ENCODE measurements at regions not wholly inside any gene's neighbourhood (a gene's known extent, or its start where the extent isn't known, plus 50 kb on each side); places are given as distances from the start of the nearest gene placed in this dataset.
"Not testable (repeated sequence)": the region's sequence is repeated elsewhere in the genome, so short reads cannot be mapped to it uniquely, and the experiment has no call there.

DNA sequence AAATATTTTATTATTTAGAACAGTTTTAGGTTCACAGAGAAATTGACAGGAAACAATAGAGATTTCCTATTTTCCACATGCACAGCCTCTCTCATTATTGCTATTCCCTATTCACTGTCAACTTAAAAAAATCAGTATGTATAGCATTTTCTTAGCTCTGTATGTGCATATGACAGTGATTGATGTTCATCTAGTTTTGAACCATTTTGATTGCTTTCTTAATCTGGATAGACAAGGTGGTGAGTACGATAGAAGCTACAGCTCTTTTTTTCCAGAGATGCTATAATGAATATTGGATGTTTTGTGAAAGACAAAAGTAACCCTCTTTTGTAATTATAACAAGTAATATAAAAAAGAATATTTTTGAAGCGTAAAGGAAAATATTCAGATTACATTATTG, 201.2 kb upstream of the ARRDC3 start:
- Histone ChIP-seq H2AFZ (ENCODE audit: low read length) (no peak overlapping the region), H3K4me1 (ENCODE audit: insufficient read depth, low read length, poor library complexity, severe bottlenecking) (no peaks in the 10 kb centered on the region), H3K9me2 (replicated peaks; ENCODE audit: low read depth, low read length) (no peaks in the 10 kb centered on the region), H3K9me3 (ENCODE audit: insufficient read depth, low read depth, low read length) (no peaks in the 10 kb centered on the region), H3K4me2 (ENCODE audit: low read depth, low read length, poor library complexity, severe bottlenecking) (no peak overlapping the region), H3K4me3 (ENCODE audit: low read length, poor library complexity, severe bottlenecking) (no peak overlapping the region), H3F3A (ENCODE audit: low read depth) (no peaks in the 10 kb centered on the region), H3K9ac (ENCODE audit: low read depth, low read length, poor library complexity, severe bottlenecking) (no peak overlapping the region), H3K27me3 (ENCODE audit: insufficient read depth, low read length, poor library complexity, severe bottlenecking) (no peaks in the 10 kb centered on the region), H3K36me3 (ENCODE audit: insufficient read depth, low read length) (no peaks in the 10 kb centered on the region), H3K79me2 (ENCODE audit: insufficient read depth, low read length) (no peaks in the 10 kb centered on the region), H4K20me1 (ENCODE audit: insufficient read depth, low read length, poor library complexity, severe bottlenecking) (no peaks in the 10 kb centered on the region)
- TF ChIP-seq EZH2phosphoT487 (IDR thresholded peaks at IDR 0.05; ENCODE audit: borderline replicate concordance) = no peak
- TF ChIP-seq, protein P1, sequence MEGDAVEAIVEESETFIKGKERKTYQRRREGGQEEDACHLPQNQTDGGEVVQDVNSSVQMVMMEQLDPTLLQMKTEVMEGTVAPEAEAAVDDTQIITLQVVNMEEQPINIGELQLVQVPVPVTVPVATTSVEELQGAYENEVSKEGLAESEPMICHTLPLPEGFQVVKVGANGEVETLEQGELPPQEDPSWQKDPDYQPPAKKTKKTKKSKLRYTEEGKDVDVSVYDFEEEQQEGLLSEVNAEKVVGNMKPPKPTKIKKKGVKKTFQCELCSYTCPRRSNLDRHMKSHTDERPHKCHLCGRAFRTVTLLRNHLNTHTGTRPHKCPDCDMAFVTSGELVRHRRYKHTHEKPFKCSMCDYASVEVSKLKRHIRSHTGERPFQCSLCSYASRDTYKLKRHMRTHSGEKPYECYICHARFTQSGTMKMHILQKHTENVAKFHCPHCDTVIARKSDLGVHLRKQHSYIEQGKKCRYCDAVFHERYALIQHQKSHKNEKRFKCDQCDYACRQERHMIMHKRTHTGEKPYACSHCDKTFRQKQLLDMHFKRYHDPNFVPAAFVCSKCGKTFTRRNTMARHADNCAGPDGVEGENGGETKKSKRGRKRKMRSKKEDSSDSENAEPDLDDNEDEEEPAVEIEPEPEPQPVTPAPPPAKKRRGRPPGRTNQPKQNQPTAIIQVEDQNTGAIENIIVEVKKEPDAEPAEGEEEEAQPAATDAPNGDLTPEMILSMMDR (conservative IDR thresholded peaks at IDR 0.05; ENCODE audit: low read length) = no peak

DNA sequence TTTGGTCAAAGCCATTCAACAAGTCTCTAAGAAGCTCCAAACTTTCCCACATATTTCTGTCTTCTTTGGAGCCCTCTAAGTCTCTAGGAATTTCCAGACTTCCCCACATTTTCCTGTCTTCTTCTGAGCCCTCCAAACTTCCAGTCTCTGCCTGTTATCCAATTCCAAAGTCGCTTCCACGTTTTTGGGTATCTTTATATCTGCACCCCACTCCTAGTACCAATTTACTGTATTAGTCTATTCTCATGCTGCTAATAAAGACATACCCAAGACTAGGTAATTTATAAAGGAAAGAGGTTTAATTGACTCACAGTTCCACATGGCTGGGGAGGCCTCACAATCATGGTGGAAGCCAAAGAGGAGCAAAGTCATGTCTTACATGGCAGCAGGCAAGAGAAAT, 182.9 kb upstream of the ARRDC3 start:
- H3K4me2 ChIP-seq (ENCODE audit: low read depth, low read length, poor library complexity, severe bottlenecking); H3K79me2 ChIP-seq (ENCODE audit: insufficient read depth, low read length); H2AFZ ChIP-seq (ENCODE audit: low read length); H3K36me3 ChIP-seq (ENCODE audit: insufficient read depth, low read length); H4K20me1 ChIP-seq (ENCODE audit: insufficient read depth, low read length, poor library complexity, severe bottlenecking); H3K27me3 ChIP-seq (ENCODE audit: insufficient read depth, low read length, poor library complexity, severe bottlenecking); H3K4me3 ChIP-seq (ENCODE audit: low read length, poor library complexity, severe bottlenecking); H3K9me3 ChIP-seq (ENCODE audit: insufficient read depth, low read depth, low read length); H3K9me2 ChIP-seq (replicated peaks; ENCODE audit: low read depth, low read length); H3K4me1 ChIP-seq (ENCODE audit: insufficient read depth, low read length, poor library complexity, severe bottlenecking); H3K9ac ChIP-seq (ENCODE audit: low read depth, low read length, poor library complexity, severe bottlenecking); H3F3A ChIP-seq (ENCODE audit: low read depth): not testable (repeated sequence)

DNA sequence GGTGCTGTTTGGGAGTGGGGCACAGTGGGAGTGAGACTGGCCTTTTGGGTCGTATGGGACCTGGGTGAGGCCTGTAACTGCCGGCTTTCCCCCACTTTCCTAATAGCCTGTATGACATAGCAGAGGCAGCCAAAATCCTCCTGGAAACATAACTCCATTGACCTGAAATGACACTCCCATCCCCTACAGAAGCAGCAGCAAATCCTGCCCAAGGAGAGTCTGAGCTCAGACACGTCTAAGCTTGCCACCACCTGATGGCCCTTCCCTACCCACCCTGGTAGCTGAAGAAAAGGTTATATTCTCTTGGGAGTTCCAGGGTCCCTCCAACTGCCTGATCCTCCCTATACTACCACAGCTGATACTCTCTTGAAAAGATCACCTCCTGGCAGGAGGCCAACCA, 179.8 kb upstream of the ARRDC3 start:
- no peaks in the 10 kb centered on the region for H3K79me2 ChIP-seq (ENCODE audit: insufficient read depth, low read length)

DNA sequence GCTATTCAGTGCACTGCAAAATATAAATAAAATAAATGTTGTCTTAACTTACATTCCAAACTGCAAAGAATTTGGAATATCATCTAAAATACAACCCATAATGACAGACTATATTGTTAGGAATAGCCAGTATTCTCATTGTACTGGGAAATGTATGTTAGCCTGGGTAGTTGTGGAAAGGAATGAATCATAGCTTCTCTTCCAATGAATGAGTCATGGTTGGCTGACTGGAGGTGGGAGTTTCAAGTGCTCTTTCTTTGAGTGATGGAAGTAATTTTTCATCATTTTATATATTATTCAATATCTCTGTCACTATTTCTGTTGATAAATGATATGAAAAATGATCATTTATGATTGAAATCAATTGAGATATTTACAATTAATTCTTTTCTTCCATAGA, 158.6 kb upstream of the ARRDC3 start:
- Histone ChIP-seq H2AFZ (ENCODE audit: low read length) (no peak overlapping the region), H4K20me1 (ENCODE audit: insufficient read depth, low read length, poor library complexity, severe bottlenecking) (no peaks in the 10 kb centered on the region), H3K4me1 (ENCODE audit: insufficient read depth, low read length, poor library complexity, severe bottlenecking) (no peaks in the 10 kb centered on the region), H3K9me2 (replicated peaks; ENCODE audit: low read depth, low read length) (no peaks in the 10 kb centered on the region), H3K27me3 (ENCODE audit: insufficient read depth, low read length, poor library complexity, severe bottlenecking) (no peaks in the 10 kb centered on the region), H3K9ac (ENCODE audit: low read depth, low read length, poor library complexity, severe bottlenecking) (no peak overlapping the region), H3K36me3 (ENCODE audit: insufficient read depth, low read length) (no peaks in the 10 kb centered on the region), H3K4me3 (ENCODE audit: low read length, poor library complexity, severe bottlenecking) (no peak overlapping the region), H3K9me3 (ENCODE audit: insufficient read depth, low read depth, low read length) (no peaks in the 10 kb centered on the region), H3F3A (ENCODE audit: low read depth) (no peaks in the 10 kb centered on the region), H3K79me2 (ENCODE audit: insufficient read depth, low read length) (no peaks in the 10 kb centered on the region), H3K4me2 (ENCODE audit: low read depth, low read length, poor library complexity, severe bottlenecking) (no peak overlapping the region)
- TF ChIP-seq, protein P1 (conservative IDR thresholded peaks at IDR 0.05; ENCODE audit: low read length) = no peak
- TF ChIP-seq EZH2phosphoT487 (IDR thresholded peaks at IDR 0.05; ENCODE audit: borderline replicate concordance) = no peak

More for the DNA sequence above, 179.8 kb upstream of the ARRDC3 start:
- H3K9me2 ChIP-seq (replicated peaks; ENCODE audit: low read depth, low read length) = no peaks in the 10 kb centered on the region
- TF ChIP-seq, protein P1 (conservative IDR thresholded peaks at IDR 0.05; ENCODE audit: low read length) = no peak
- TF ChIP-seq EZH2phosphoT487 (IDR thresholded peaks at IDR 0.05; ENCODE audit: borderline replicate concordance) = no peak
- no peaks in the 10 kb centered on the region for H3K36me3 ChIP-seq (ENCODE audit: insufficient read depth, low read length)
- no peaks in the 10 kb centered on the region for H3K9me3 ChIP-seq (ENCODE audit: insufficient read depth, low read depth, low read length)
- no peaks in the 10 kb centered on the region for H3K4me1 ChIP-seq (ENCODE audit: insufficient read depth, low read length, poor library complexity, severe bottlenecking)
- no peaks in the 10 kb centered on the region for H3K27me3 ChIP-seq (ENCODE audit: insufficient read depth, low read length, poor library complexity, severe bottlenecking)
- no peak overlapping the region for H3K9ac ChIP-seq (ENCODE audit: low read depth, low read length, poor library complexity, severe bottlenecking)
- H3K4me2 ChIP-seq (ENCODE audit: low read depth, low read length, poor library complexity, severe bottlenecking) = no peak overlapping the region
- H4K20me1 ChIP-seq (ENCODE audit: insufficient read depth, low read length, poor library complexity, severe bottlenecking) = no peaks in the 10 kb centered on the region
- H3F3A ChIP-seq (ENCODE audit: low read depth) = no peaks in the 10 kb centered on the region
- no peak overlapping the region for H2AFZ ChIP-seq (ENCODE audit: low read length)
- no peak overlapping the region for H3K4me3 ChIP-seq (ENCODE audit: low read length, poor library complexity, severe bottlenecking)

All from Loucy (cell line).